Sciatic nerve (tissue), 2 donors: ENCODE measurements at regions not wholly inside any gene's neighbourhood (a gene's known extent, or its start where the extent isn't known, plus 50 kb on each side); places are given as distances from the start of the nearest gene placed in this dataset.
A peak's percentile ranks its signal among the peaks of the same experiment; 100 is the strongest.

ENCODE experiments used
- ATAC-seq: fragments of 200-7000 bp; cut with Tn5 transposase; one replicate; pipeline ENCODE4 v1.9.1; 2020; ENCODE audit warnings: mild to moderate bottlenecking, moderate library complexity
- DNase-seq: peaks from one replicate; pipeline ENCODE4 v3.0.0-alpha.2; 2020; ENCODE audit warnings: low spot score
- intact Hi-C: fragments of 100-400 bp; cut with DNase I; formaldehyde crosslinking; loops from one replicate; pipeline ENCODE4 v1.14.2; 2022
- donor health status: DM: no; HTN: no; CAD: no.
- donor health status: DM: no; HTN: no; CAD: no.

GRCh38 chr13:74084375-74084935, 49.7 kb downstream of the KLF12 start:
- DNase-seq: no peak
- no peak for ATAC-seq
- intact Hi-C loops: no loop called here

DNA sequence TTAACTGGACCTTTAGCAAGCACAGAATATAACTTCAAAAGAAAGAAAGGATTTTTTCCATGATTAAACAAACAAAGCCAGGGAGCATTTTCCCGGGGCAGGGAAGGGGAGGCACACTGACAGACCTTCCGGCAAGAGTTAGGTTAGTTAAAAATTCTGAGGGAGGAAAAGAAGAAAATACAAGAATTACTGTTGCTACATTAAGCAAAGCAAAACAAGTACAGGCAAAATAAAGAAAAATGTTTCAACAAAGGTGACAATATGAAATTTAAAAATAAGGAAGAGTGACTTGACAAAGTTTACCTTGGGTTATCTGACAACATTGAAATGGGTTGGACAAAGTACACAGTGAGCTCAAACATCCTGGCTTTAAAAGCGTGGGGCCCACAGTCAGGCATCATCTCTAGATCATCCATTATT, 51.5 kb downstream of the KLF12 start:
- ATAC-seq: no peak

GRCh38 chr13:74080762-74081161, 53.4 kb downstream of the KLF12 start:
- intact Hi-C loops: no loop called here
- ATAC-seq (no peak), DNase-seq (no peak)

More for the DNA sequence above, 51.5 kb downstream of the KLF12 start:
- intact Hi-C loops: no loop called here
- no peak for DNase-seq

- DNase-seq (no peak), ATAC-seq (peak; percentile 80)
- intact Hi-C loops: no loop called here
Observed at GRCh38 chr13:74077792-74078191, 56.4 kb downstream of the KLF12 start.

DNA sequence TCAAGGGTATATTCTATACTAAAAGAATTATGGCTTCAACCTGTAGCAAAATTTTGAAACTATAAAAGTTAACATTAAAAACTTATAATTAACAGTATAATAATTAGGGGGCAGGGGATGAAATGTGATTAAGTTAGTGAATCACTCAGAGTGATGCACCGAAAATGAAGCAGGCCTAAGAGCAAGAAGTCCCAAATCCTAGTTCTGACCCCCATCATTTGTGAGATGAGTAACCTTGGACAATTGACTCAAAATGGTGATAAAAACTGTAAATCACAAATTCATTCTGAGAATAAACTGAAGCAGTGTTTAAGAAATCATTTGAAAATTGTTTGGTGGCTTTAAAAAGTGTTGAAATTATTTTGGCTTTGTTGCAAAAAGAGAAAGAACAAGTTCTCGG, 56.8 kb downstream of the KLF12 start:
- DNase-seq (no peak), ATAC-seq (no peak)
- intact Hi-C loops: no loop called here

- DNase-seq: no peak
- intact Hi-C loops: no loop called here
- ATAC-seq: no peak
Observed at GRCh38 chr13:74074723-74075122, 59.5 kb downstream of the KLF12 start.

DNA sequence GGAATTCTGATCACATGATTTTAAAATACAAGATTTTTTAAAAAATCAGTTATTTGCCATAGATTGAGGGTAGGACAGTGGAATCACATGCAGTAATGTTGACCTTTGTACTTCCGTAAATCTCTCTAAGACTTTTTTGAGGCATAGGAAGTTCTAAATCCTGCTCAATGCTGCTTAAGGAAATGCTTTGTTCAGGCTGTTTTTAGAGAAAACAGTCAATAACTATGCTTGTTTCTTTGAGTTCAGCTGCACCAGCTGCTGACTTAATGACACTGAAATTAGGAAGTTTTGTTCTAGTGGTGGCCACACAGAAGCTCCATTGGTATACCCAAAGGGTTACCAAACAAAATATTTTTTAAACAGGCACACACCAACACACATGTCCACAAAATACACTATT, 60.9 kb downstream of the KLF12 start:
- intact Hi-C loops: no loop called here
- ATAC-seq (peak; percentile 67), DNase-seq (no peak)

DNA sequence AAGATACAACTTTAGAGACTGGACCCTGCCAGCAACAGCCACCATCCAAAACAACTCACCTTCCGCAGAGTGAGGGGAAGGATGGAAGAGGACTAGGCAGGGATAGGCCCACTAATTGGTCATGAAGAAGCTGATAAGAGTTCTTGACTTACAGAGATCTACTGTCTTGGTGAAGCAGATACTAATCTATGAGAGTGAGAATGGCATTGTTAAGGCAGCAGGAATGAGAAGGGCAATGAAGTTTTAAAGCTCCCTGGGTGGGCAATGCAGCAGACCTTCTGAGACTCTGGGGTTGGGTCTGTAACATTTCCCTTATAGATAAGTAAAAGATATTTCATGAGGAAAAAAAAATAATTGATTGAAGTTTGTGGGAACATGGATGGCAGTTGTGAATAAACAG, 63.7 kb downstream of the KLF12 start:
- intact Hi-C loops: no loop called here
- no peak for ATAC-seq

DNA sequence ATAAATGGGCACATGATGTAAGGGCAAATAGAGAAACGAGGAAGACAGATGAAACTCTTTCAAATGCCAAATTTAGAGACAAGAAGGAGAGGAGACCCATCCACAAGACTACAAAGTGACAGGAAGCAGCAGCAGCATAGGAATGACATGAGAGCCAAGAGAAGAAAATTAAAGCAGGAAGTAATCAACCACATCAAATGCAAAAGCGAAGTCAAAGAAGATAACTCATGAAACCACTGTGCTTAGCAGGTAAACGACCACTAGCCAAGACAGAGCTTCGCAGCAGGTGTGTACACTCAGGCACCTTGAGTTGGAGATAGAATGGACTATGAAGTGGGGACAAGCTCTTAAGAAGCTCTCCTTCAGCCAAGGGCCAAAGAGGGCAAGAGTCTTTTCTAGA, 64.1 kb downstream of the KLF12 start:
- DNase-seq: no peak
- intact Hi-C loops: no loop called here
- ATAC-seq: no peak

More for the DNA sequence above, 63.7 kb downstream of the KLF12 start:
- DNase-seq: no peak

DNA sequence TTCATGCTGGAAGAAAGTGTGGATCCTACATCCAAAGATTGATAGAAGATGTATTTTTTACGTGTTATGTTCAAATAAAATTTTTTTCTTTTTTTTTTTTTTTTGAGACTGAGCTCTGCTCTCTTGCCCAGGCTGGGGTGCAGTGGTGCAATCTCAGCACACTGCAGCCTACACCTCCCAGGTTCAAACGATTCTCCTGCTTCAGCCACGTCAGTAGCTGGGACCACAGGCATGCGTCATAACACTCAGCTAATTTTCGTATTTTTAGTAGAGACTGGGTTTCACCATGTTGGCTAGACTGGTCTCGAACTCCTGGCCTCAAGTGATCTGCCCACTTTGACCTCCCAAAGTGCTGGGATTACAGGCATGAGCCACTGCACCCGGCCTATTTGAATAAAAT, 65.7 kb downstream of the KLF12 start:
- DNase-seq: no peak
- intact Hi-C loops: no loop called here
- no peak for ATAC-seq

DNA sequence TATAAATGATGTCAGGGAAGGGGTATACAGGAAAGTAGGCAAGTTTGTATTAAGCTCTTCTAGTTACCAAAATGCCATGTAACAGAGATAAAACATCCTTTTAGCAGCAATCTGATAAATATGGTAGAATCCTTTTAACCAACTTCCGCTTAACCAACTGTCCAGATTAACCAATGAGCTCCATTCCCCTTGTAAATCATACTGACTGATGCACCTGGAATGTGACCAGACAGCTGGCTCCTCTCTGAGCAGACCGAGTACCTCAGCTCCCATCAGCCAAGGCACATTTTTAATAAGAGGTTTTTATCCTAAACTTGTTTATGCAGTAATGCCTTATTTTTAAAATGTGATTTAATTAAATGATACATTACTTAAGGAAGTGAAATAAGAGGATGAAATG, 66.4 kb downstream of the KLF12 start:
- intact Hi-C loops: no loop called here
- no peak for ATAC-seq
- no peak for DNase-seq

DNA sequence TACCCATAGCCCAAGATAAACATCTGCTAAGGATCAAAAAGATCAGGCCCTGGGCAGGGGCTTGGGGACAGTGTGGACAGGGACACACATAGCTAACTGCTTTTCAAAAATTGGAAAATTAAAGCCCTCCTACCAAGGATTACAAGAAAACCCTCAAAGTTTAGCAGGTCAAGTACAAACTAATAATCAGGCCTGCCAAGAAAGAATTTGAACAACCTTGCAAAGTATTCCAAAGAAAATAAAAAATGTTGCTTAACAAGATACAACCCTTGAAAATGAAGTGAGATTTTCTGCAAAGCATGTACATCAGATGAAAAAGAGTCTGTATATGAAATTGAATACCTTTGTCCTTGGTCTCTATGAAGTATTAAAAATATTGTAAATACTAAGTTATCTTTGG, 67.3 kb downstream of the KLF12 start:
- intact Hi-C loops: no loop called here
- ATAC-seq: peak; percentile 52
- DNase-seq: no peak

DNA sequence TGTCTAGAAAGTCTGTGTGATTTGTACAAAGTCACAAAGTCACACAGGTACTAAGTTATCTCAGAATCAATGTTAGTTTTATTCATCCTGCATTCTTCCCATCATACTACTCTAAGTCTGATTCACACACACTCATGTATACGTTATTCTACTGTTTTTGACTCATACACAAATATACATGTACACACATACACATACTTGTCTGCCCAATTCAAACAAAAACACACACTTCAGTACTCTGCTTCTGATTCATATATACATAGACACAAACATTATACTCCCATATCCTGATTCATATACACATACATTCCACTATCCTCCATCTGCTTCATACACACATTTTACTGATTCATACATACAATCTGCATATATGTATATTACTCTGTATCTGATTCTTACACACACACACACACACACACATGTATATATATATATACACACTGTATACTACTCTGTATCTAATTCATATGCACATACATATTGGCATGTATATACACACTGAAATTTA, 69.3 kb downstream of the KLF12 start:
- intact Hi-C loops: no loop called here
- DNase-seq (no peak), ATAC-seq (no peak)

DNA sequence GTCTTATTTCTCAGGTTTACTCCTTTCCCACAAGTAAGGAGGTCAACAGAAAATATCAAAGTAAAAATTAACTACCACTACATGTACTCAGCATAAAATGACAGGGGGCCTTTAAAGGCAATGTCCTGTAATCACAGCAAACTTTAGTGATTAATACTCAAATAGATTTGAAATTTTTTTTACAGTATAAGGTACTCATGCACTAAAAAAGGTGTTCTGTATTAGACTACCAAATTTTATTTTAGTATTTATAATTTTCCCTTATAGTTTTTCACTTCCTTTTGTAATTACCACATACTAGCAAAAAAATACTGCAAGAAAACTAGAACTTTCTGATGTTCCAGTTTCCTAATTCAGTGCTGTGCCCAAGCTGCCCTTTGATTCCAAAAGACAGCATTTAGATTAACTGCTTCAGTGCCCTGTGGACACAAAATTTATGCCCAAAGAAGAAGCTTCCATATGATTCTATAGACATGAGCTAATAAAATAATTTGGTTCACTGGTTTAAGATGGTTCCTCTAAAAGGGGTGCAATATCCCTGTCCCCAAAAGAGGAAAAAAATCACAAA, 70.6 kb downstream of the KLF12 start:
- ATAC-seq (no peak), DNase-seq (no peak)
- intact Hi-C loops: no loop called here

DNA sequence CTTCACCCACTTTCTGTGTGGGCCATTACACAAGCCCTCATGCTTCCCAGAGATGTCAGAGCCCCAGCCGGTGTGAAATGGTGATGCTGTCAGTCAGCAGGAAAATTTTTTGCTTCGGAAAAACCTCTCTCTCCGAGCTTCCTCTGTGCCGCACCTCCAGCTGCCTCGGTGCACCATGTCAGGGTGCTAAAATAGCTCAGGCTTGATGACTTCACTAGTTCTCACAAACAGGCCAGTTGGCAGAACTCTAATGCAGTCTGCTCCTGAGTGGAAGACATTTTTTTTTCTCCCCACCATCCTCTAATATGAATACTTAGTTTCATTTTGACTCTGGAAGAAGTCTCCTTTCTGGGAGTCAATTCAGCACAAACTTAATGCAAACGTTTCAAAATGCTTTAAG, 71.3 kb downstream of the KLF12 start:
- intact Hi-C loops: no loop called here
- peak; percentile 91 for ATAC-seq
- DNase-seq: no peak

GRCh38 chr13:74061926-74062595, 72.1 kb downstream of the KLF12 start:
- ATAC-seq (peak; percentile 79), DNase-seq (no peak)
- intact Hi-C loops: no loop called here

GRCh38 chr13:74056801-74057542, 77.2 kb downstream of the KLF12 start:
- intact Hi-C loops: no loop called here
- ATAC-seq (peak; percentile 78), DNase-seq (no peak)

DNA sequence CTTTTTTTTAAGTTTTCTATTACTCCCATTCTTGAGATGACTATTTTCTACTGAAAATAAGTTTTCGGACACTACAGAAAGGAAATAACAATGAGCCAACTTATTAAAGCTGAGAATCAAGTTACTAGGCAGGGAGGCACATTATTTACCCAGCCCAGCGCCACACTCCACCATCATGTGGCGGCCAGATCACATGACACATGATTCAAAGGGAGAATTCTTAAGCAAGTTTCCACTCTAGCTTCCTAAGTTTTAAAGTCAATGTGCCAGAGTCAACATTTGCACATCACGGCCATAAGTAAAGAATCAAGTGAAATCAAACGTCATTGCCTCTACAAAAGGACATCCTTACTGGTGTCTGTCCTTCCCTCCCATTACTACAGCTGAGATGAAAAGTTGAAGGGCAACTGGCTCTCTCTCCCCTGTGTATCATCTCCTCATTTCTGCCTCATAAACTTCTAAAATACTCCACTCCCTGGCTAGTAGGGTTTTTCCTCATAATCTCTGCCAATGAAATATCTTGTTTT, 81.7 kb downstream of the KLF12 start:
- intact Hi-C loops: no loop called here
- DNase-seq (no peak), ATAC-seq (no peak)

- ATAC-seq (peak; percentile 59), DNase-seq (no peak)
- intact Hi-C loops: no loop called here
Observed at GRCh38 chr13:74048756-74049155, 85.4 kb downstream of the KLF12 start.
